ENCODE measurements at regions not wholly inside any gene's neighbourhood (a gene's known extent, or its start where the extent isn't known, plus 50 kb on each side); places are given as distances from the start of the nearest gene placed in this dataset.
"Not testable (repeated sequence)": the region's sequence is repeated elsewhere in the genome, so short reads cannot be mapped to it uniquely, and the experiment has no call there.

- 77 to 89% (median 84%) methylated on average over 2 to 3 of the region's 3 CpGs for WGBS, 4 donors
- intact Hi-C loops (cut with DNase I), result no loop called here
- Histone ChIP-seq H3K36me3 (replicated peaks in 1 of 2) (no peaks in the 10 kb centered on the region), H3K27ac (no peak overlapping the region), H3K4me3 (no peak overlapping the region), H3K27me3 (no peaks in the 10 kb centered on the region), H3K9me3 (replicated peaks in 1 of 3) (no peaks in the 10 kb centered on the region), H3K4me1 (replicated peaks in 1 of 2) (no peaks in the 10 kb centered on the region)
- TF ChIP-seq POLR2A (IDR thresholded peaks at IDR 0.05), result no peak
- TF ChIP-seq, protein P1, sequence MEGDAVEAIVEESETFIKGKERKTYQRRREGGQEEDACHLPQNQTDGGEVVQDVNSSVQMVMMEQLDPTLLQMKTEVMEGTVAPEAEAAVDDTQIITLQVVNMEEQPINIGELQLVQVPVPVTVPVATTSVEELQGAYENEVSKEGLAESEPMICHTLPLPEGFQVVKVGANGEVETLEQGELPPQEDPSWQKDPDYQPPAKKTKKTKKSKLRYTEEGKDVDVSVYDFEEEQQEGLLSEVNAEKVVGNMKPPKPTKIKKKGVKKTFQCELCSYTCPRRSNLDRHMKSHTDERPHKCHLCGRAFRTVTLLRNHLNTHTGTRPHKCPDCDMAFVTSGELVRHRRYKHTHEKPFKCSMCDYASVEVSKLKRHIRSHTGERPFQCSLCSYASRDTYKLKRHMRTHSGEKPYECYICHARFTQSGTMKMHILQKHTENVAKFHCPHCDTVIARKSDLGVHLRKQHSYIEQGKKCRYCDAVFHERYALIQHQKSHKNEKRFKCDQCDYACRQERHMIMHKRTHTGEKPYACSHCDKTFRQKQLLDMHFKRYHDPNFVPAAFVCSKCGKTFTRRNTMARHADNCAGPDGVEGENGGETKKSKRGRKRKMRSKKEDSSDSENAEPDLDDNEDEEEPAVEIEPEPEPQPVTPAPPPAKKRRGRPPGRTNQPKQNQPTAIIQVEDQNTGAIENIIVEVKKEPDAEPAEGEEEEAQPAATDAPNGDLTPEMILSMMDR (IDR thresholded peaks at IDR 0.05), result no peak
- DNase-seq, result no peak
Observed at GRCh38 chrX:3938587-3938986, 225.1 kb upstream of the PRKX start.

- H3K4me3 ChIP-seq; H3K27me3 ChIP-seq; H3K9me3 ChIP-seq (replicated peaks in 1 of 3); H3K27ac ChIP-seq; H3K36me3 ChIP-seq (replicated peaks in 1 of 2); DNase-seq; H3K4me1 ChIP-seq (replicated peaks in 1 of 2); intact Hi-C loops (cut with DNase I): not testable (repeated sequence)
- WGBS, 4 donors, result no CpG with 5 or more reads among the region's 4 CpGs
Observed at GRCh38 chrX:3935196-3935595, 221.7 kb upstream of the PRKX start.

GRCh38 chrX:3920424-3921017 lies 207.1 kb upstream of the PRKX start:
- WGBS, 4 donors, result no CpG with 5 or more reads among the region's 78 CpGs
- DNase-seq; H3K36me3 ChIP-seq (replicated peaks in 1 of 2); H3K9me3 ChIP-seq (replicated peaks in 1 of 3); intact Hi-C loops (cut with DNase I); H3K27ac ChIP-seq; H3K4me1 ChIP-seq (replicated peaks in 1 of 2); H3K4me3 ChIP-seq; H3K27me3 ChIP-seq: not testable (repeated sequence)

DNA sequence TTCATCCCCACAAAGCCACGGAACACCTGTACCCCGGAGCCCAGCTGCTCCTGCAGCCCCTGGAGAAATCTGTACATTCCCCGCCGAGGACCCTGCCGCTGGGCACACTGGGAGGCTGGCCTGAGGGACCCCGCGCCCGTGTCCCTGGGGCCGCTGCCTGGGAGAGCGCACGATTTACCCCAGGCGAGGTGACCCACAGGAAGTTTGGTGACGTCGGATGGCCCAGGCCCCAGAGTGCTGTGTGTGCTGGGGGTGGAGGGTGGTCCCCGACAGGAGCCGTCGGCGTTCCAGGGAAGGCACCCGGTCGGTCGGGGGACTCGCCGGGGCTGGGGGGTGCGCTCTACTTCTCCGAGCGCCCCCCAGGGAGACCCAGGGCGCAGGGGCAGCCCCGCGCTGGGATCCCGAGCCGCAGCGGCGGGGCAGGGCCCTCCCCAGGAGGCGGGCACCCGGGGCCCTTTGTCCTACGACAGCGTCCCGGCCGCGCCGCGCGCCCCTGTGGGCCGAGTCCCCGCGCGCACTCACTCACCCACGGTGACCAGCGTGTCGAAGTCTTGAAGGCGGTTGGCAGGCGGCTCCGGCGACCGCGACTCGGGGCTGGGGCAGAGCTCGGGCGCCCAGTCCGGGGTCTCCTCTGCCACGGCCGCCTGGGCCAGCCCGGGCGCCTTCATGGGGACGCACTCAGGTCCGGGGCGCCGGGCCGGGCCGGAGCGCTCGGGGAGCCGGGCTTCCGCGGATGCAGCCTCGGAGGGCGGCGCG lies 206.4 kb upstream of the PRKX start:
- intact Hi-C loops (cut with DNase I); DNase-seq; H3K36me3 ChIP-seq (replicated peaks in 1 of 2); H3K27me3 ChIP-seq; H3K27ac ChIP-seq; H3K9me3 ChIP-seq (replicated peaks in 1 of 3); H3K4me3 ChIP-seq; H3K4me1 ChIP-seq (replicated peaks in 1 of 2): not testable (repeated sequence)
- no CpG with 5 or more reads among the region's 79 CpGs for WGBS, 4 donors

DNA sequence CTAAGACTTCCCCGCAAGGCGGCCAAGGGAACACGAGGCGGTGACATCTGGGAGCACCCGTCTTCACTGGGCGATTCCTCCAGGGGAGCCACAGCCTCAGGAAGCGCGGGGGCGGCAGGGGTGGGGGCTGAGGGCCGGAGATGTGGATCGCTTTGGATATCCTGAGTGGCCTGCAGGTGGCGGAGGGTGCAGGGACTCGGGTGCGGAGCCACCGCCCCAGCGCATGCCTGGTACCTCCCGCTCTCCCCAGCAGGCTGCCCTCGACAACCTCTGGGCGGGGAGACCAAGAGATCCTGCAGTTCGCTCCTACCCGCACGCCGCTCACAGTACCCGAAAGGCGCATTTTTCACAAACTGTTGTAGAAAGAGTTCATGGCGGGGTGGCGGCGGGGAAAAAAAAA lies 201.4 kb upstream of the PRKX start:
- DNase-seq; H3K4me1 ChIP-seq (replicated peaks in 1 of 2); H3K9me3 ChIP-seq (replicated peaks in 1 of 3); H3K36me3 ChIP-seq (replicated peaks in 1 of 2); H3K27ac ChIP-seq; H3K4me3 ChIP-seq; H3K27me3 ChIP-seq; intact Hi-C loops (cut with DNase I): not testable (repeated sequence)
- WGBS, 4 donors, result no CpG with 5 or more reads among the region's 28 CpGs

GRCh38 chrX:3914059-3914458 lies 200.6 kb upstream of the PRKX start:
- H3K4me1 ChIP-seq (replicated peaks in 1 of 2); intact Hi-C loops (cut with DNase I); H3K4me3 ChIP-seq; H3K9me3 ChIP-seq (replicated peaks in 1 of 3); H3K27me3 ChIP-seq; H3K36me3 ChIP-seq (replicated peaks in 1 of 2); H3K27ac ChIP-seq; DNase-seq: not testable (repeated sequence)
- WGBS, 4 donors, result no CpG with 5 or more reads among the region's 13 CpGs

GRCh38 chrX:3911012-3911411 lies 197.6 kb upstream of the PRKX start:
- intact Hi-C loops (cut with DNase I), result not testable (repeated sequence)
- WGBS, 4 donors, result no CpG with 5 or more reads among the region's 6 CpGs

DNA sequence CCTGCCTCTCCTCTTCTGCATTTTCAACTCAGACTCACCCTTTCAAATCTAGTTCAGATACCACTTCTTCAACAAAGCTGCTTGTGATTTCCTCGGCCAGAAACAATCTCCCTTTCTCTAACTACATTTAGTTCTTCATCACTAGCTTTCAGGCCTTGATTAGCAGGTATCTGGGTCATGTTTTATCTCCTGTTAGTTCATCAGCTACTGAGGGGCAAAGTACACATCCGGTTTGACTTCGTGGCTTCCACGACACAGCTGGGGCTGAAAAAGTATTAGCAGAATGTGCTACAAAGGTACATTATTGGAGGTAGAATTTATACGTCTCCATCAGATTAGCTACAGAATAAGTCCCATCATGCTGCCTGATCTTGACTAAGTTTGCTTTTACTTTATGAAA lies 197.2 kb upstream of the PRKX start:
- H3K27me3 ChIP-seq; H3K36me3 ChIP-seq (replicated peaks in 1 of 2); H3K4me1 ChIP-seq (replicated peaks in 1 of 2); DNase-seq; H3K9me3 ChIP-seq (replicated peaks in 1 of 3); intact Hi-C loops (cut with DNase I); H3K4me3 ChIP-seq; H3K27ac ChIP-seq: not testable (repeated sequence)
- no CpG with 5 or more reads among the region's 5 CpGs for WGBS, 4 donors

More at GRCh38 chrX:3911012-3911411, 197.6 kb upstream of the PRKX start:
- not testable (repeated sequence) for DNase-seq; H3K9me3 ChIP-seq (replicated peaks in 1 of 3); H3K27me3 ChIP-seq; H3K36me3 ChIP-seq (replicated peaks in 1 of 2); H3K4me1 ChIP-seq (replicated peaks in 1 of 2); H3K27ac ChIP-seq; H3K4me3 ChIP-seq

GRCh38 chrX:3905522-3906258 lies 192.2 kb upstream of the PRKX start:
- DNase-seq, result peak in 1 of 7 donors; percentile 3
- H3K4me3 ChIP-seq; H3K27ac ChIP-seq; H3K4me1 ChIP-seq (replicated peaks in 1 of 2); intact Hi-C loops (cut with DNase I); H3K36me3 ChIP-seq (replicated peaks in 1 of 2); H3K9me3 ChIP-seq (replicated peaks in 1 of 3); H3K27me3 ChIP-seq: not testable (repeated sequence)
- WGBS, 4 donors, result 54% methylated on average over 8 of the region's 19 CpGs; no CpG with 5 or more reads in 3 of the 4 donors

DNA sequence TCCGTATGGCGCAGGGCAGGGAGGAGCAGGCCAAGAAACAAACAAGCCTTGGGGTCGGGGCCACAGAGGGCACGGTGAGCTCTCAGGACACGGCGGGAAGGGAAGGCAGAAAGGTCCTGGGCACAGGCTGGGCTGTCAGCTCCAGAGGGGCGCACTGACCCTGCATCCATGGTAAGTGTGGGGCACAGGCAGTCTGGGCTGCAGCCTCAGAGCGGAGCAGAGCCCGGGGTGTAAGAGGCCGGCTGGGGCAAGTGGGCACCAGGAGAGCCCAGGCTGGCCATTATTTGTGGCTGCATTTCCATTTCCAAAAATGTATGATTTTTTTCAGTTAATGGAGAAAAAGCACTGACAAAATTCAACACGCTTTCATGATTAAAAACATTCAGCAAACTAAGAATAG lies 188.8 kb upstream of the PRKX start:
- H3K4me1 ChIP-seq (replicated peaks in 1 of 2); H3K4me3 ChIP-seq; H3K9me3 ChIP-seq (replicated peaks in 1 of 3); H3K27me3 ChIP-seq; DNase-seq; H3K27ac ChIP-seq; intact Hi-C loops (cut with DNase I); H3K36me3 ChIP-seq (replicated peaks in 1 of 2): not testable (repeated sequence)
- whole genome bisulfite sequencing, 4 donors, result 100% methylated on average over 4 of the region's 11 CpGs; no CpG with 5 or more reads in 3 of the 4 donors
